KMS-11 (cell line): ENCODE measurements at regions not wholly inside any gene's neighbourhood (a gene's known extent, or its start where the extent isn't known, plus 50 kb on each side); places are given as distances from the start of the nearest gene placed in this dataset.

ENCODE experiments used
- H2AFZ ChIP-seq: fragments of 200-600 bp; sonication (generic); 2 replicates; pipeline ENCODE4 v1.6.1; 2016; ENCODE audit warnings: antibody characterized with exemption, mixed run types, low read depth
- H3K27ac ChIP-seq: fragments of 200-600 bp; sonication (generic); 2 replicates; pipeline ENCODE4 v1.6.1; 2016; ENCODE audit warnings: mild to moderate bottlenecking, mixed run types
- H3K27me3 ChIP-seq: fragments of 200-600 bp; sonication (generic); 2 replicates; pipeline ENCODE4 v1.6.1; 2017; ENCODE audit warnings: mild to moderate bottlenecking, low read depth, mixed run types, moderate library complexity; ENCODE audit not compliant: insufficient read depth
- H3K36me3 ChIP-seq: fragments of 200-600 bp; sonication (generic); 2 replicates; pipeline ENCODE4 v1.6.1; 2017; ENCODE audit warnings: mild to moderate bottlenecking, mixed run types; ENCODE audit not compliant: insufficient read depth
- H3K4me1 ChIP-seq: fragments of 200-600 bp; sonication (generic); 2 replicates; pipeline ENCODE4 v1.6.1; 2016; ENCODE audit warnings: mild to moderate bottlenecking, low read depth, mixed run types; ENCODE audit not compliant: poor library complexity, severe bottlenecking
- H3K4me2 ChIP-seq: fragments of 200-600 bp; sonication (generic); 2 replicates; pipeline ENCODE4 v1.7.0; 2016; ENCODE audit warnings: mild to moderate bottlenecking, mixed run types
- H3K4me3 ChIP-seq: fragments of 200-600 bp; sonication (generic); IDR thresholded peaks from 2 replicates; pipeline ENCODE4 v1.6.1; 2017; ENCODE audit warnings: low read depth, low read length, mixed read lengths; ENCODE audit not compliant: insufficient read depth
- H3K79me2 ChIP-seq: fragments of 200-600 bp; sonication (generic); 2 replicates; pipeline ENCODE4 v1.6.1; 2016; ENCODE audit warnings: low read depth, mixed run types; ENCODE audit not compliant: insufficient read depth
- H3K9ac ChIP-seq: fragments of 200-600 bp; sonication (generic); 2 replicates; pipeline ENCODE4 v1.6.1; 2016; ENCODE audit warnings: mild to moderate bottlenecking, mixed run types
- H4K20me1 ChIP-seq: fragments of 200-600 bp; sonication (generic); 2 replicates; pipeline ENCODE4 v1.6.1; 2016; ENCODE audit warnings: mild to moderate bottlenecking, mixed run types; ENCODE audit not compliant: insufficient read depth
- TF ChIP-seq, protein P1 (sequence below): fragments of 200-600 bp; sonication (generic); conservative IDR thresholded peaks from 2 replicates; pipeline ENCODE4 v1.6.1; 2017; ENCODE audit warnings: low read depth, mild to moderate bottlenecking, antibody characterized with exemption, low read length, moderate library complexity, mixed read lengths

DNA sequence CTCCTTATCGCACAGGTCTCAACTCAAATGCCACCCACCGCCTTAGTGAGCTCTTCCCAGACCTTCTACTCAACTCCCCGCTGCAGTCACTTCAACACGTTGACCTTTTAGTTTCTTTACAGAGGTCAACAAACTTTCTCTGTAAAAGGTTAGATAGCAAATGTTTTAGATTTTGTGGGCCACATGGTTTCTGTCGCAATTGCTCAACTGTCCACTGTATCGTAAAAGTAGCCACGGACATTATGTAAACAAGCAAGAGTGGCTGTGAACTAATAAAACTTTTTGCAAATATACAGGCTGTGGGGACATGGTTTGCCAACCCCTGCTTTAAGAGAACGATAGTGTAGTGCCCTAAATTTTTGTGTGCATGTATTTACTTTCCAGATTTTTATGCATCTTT lies 247.6 kb upstream of the TSHZ2 start:
- Histone ChIP-seq H3K4me2 (no peak overlapping the region), H3K9ac (no peak overlapping the region), H3K27me3 (no peaks in the 10 kb centered on the region), H3K36me3 (no peaks in the 10 kb centered on the region), H2AFZ (no peak overlapping the region), H4K20me1 (no peaks in the 10 kb centered on the region), H3K27ac (no peak overlapping the region), H3K79me2 (no peaks in the 10 kb centered on the region), H3K4me1 (no peaks in the 10 kb centered on the region), H3K4me3 (no peak overlapping the region)
- TF ChIP-seq, protein P1, sequence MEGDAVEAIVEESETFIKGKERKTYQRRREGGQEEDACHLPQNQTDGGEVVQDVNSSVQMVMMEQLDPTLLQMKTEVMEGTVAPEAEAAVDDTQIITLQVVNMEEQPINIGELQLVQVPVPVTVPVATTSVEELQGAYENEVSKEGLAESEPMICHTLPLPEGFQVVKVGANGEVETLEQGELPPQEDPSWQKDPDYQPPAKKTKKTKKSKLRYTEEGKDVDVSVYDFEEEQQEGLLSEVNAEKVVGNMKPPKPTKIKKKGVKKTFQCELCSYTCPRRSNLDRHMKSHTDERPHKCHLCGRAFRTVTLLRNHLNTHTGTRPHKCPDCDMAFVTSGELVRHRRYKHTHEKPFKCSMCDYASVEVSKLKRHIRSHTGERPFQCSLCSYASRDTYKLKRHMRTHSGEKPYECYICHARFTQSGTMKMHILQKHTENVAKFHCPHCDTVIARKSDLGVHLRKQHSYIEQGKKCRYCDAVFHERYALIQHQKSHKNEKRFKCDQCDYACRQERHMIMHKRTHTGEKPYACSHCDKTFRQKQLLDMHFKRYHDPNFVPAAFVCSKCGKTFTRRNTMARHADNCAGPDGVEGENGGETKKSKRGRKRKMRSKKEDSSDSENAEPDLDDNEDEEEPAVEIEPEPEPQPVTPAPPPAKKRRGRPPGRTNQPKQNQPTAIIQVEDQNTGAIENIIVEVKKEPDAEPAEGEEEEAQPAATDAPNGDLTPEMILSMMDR: no peak

- Histone ChIP-seq H3K36me3 (no peaks in the 10 kb centered on the region), H3K27me3 (no peaks in the 10 kb centered on the region), H3K4me1 (no peaks in the 10 kb centered on the region), H3K4me2 (no peak overlapping the region), H3K79me2 (no peaks in the 10 kb centered on the region), H3K9ac (no peak overlapping the region), H2AFZ (no peak overlapping the region), H3K27ac (no peak overlapping the region), H3K4me3 (no peak overlapping the region), H4K20me1 (no peaks in the 10 kb centered on the region)
- TF ChIP-seq, protein P1: no peak
Observed at GRCh38 chr20:52722926-52723688, 249.1 kb upstream of the TSHZ2 start.

GRCh38 chr20:52708137-52708536 lies 264.0 kb upstream of the TSHZ2 start:
- H3K4me1 ChIP-seq: no peaks in the 10 kb centered on the region
- no peaks in the 10 kb centered on the region for H4K20me1 ChIP-seq
- no peak overlapping the region for H3K4me2 ChIP-seq
- H2AFZ ChIP-seq: no peak overlapping the region
- TF ChIP-seq, protein P1: no peak
- H3K4me3 ChIP-seq: no peak overlapping the region
- no peaks in the 10 kb centered on the region for H3K36me3 ChIP-seq
- H3K79me2 ChIP-seq: no peaks in the 10 kb centered on the region
- H3K27me3 ChIP-seq: no peaks in the 10 kb centered on the region
- no peak overlapping the region for H3K9ac ChIP-seq
- no peak overlapping the region for H3K27ac ChIP-seq

- H3K4me1 ChIP-seq: no peaks in the 10 kb centered on the region
- H3K27me3 ChIP-seq: no peaks in the 10 kb centered on the region
- H3K4me3 ChIP-seq: no peak overlapping the region
- no peak overlapping the region for H3K27ac ChIP-seq
- TF ChIP-seq, protein P1: no peak
- no peak overlapping the region for H2AFZ ChIP-seq
- H4K20me1 ChIP-seq: no peaks in the 10 kb centered on the region
- no peaks in the 10 kb centered on the region for H3K79me2 ChIP-seq
- no peak overlapping the region for H3K9ac ChIP-seq
- no peaks in the 10 kb centered on the region for H3K36me3 ChIP-seq
- no peak overlapping the region for H3K4me2 ChIP-seq
Observed at GRCh38 chr20:52704553-52704952, 267.6 kb upstream of the TSHZ2 start.
